Activated naive CD8-positive, alpha-beta T cell treated with anti-CD3 and anti-CD28 coated beads, Interleukin-2, amount 10 ng/mL, durations not matched to agents 7 days and 5 days (primary cell): ENCODE measurements at regions not wholly inside any gene's neighbourhood (a gene's known extent, or its start where the extent isn't known, plus 50 kb on each side); places are given as distances from the start of the nearest gene placed in this dataset.

Experiments used
- ATAC-seq: fragments of 150-1000 bp; cut with Tn5 transposase; one replicate; pipeline ENCODE4 v1.10.0; 2021; ENCODE audit warnings: low read depth, moderate library complexity
- POLR2A ChIA-PET: fragments of 350-600 bp; sonication (Branson Sonifier 250); formaldehyde crosslinking; loops from one replicate; lab custom pipeline; 2021; ENCODE audit warnings: antibody characterized with exemption; lab: Charles Lee
- DNase-seq: peaks from one replicate; pipeline ENCODE4 v3.0.0; 2021
- H3K27ac Mint-ChIP-seq: one replicate; pipeline ENCODE4 v1.8.0; 2022; ENCODE audit warnings: mild to moderate bottlenecking, mixed read lengths
- H3K27me3 Mint-ChIP-seq: one replicate; pipeline ENCODE4 v1.8.0; 2022; ENCODE audit warnings: mild to moderate bottlenecking, moderate library complexity, mixed read lengths
- H3K36me3 Mint-ChIP-seq: one replicate; pipeline ENCODE4 v1.8.0; 2021; ENCODE audit warnings: mild to moderate bottlenecking, mixed read lengths
- H3K4me1 Mint-ChIP-seq: one replicate; pipeline ENCODE4 v1.8.0; 2021; ENCODE audit warnings: mixed read lengths
- H3K4me3 Mint-ChIP-seq: one replicate; pipeline ENCODE4 v1.8.0; 2022; ENCODE audit warnings: mild to moderate bottlenecking, moderate library complexity, mixed read lengths
- H3K9me3 Mint-ChIP-seq: one replicate; pipeline ENCODE4 v1.8.0; 2021; ENCODE audit warnings: mixed read lengths

DNA sequence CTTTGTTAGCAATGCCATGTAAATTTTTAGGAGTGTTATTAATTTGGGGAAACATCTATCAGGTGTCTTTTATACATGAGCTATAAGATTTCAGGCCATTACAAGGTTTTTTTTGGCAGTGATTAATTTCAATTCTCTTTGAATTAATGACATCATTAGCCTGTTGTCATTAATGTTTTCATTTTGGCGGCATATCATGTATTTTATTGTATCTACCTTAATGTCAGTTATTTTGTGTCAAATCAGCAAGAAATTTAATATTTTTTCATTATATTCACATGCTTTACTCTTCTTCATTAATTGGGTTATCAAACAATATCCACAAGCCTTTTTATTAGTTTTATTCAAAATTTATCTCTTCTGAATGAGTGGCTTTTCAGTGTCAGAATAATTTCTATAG is 153.0 kb upstream of the CAND1 start:
- POLR2A ChIA-PET: no interaction called here
- H3K36me3 Mint-ChIP-seq: no peaks in the 10 kb centered on the region
- H3K4me3 Mint-ChIP-seq: no peak overlapping the region
- H3K27ac Mint-ChIP-seq: no peak overlapping the region
- no peaks in the 10 kb centered on the region for H3K4me1 Mint-ChIP-seq
- DNase-seq (no peak), ATAC-seq (no peak)
- peaks cover 11% of the 10 kb centered on the region for H3K27me3 Mint-ChIP-seq
- no peaks in the 10 kb centered on the region for H3K9me3 Mint-ChIP-seq

DNA sequence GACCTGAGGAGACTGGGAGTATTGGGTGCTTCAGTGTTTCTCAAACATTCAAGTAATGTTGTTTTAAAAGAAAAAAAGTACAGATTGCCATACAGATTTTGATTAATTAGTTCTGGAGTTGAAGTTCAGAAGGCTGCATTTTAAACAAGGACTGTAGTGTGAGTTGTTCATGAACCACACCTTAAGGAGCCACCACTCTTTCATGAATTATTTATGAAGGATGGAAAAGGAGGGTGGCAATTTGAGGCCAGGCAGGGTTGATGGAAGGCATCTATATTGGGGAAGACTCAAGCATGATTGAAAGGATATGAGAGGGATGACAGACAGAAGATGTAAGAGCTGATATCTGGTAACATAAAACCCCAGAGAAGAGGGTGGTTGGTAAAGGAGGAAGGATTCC is 146.6 kb upstream of the CAND1 start:
- no peak for ATAC-seq
- Mint-ChIP-seq H3K4me3 (no peak overlapping the region), H3K9me3 (no peaks in the 10 kb centered on the region)

DNA sequence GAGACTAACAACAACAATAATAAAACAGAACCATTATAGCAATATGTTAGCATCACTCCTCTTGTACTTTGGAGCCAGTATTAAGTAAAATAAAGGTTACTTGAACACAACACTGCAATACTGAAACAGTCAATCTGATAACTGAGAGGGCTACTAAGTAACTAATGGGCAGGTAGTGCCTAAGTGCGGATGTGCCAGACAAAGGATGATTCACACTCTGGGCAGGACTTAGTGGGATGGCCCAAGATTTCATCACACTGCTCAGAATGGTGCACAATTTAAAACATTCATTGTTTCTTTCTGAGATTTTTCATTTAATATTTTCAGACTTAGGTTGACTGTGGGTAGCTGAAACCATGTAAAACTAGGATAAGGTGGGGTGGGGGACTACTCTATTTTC is 131.9 kb upstream of the CAND1 start:
- Mint-ChIP-seq H3K9me3 (no peaks in the 10 kb centered on the region), H3K36me3 (no peaks in the 10 kb centered on the region), H3K4me1 (no peaks in the 10 kb centered on the region), H3K4me3 (no peak overlapping the region), H3K27ac (no peak overlapping the region), H3K27me3 (peaks cover 26% of the 10 kb centered on the region)
- POLR2A ChIA-PET: no interaction called here
- ATAC-seq: no peak
- no peak for DNase-seq

More for the DNA sequence above, 146.6 kb upstream of the CAND1 start:
- H3K27ac Mint-ChIP-seq: no peak overlapping the region
- H3K27me3 Mint-ChIP-seq: peaks cover 19% of the 10 kb centered on the region
- no peak for DNase-seq
- POLR2A ChIA-PET: no interaction called here
- no peaks in the 10 kb centered on the region for H3K36me3 Mint-ChIP-seq
- no peaks in the 10 kb centered on the region for H3K4me1 Mint-ChIP-seq

DNA sequence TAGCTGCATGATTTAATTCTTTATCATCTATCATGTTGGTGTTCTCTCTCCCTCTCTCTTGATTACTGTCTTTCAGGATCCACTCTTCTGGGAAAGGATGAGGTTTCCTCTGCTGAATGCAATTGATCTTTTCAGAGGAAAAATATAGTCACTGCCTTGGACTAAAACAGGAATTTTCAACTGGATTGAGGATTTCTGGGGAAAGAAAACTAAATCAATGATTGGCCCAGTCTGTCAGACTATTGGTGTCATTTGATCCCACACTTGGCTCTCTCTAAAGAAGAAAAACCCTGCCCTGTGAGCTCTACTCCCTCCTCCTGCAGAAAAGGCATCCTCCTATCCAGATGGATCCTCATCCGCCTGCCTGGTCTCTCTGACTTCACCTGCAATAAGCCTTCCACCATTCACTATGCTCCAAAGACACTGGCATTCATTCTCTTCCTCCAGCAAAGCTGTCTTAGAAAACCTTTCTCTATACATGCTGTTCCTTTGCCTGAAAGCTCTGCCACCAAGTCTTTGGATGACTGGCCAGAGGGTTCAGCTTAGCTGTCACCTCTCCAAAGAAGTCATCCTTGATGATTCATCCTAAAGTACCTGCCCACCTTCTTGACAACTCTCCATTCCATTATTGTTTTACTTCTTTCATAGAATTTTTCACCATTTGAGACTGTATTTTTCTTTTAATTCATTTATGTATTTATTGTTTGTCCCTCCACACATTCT is 127.7 kb upstream of the CAND1 start:
- no peak for ATAC-seq
- H3K4me1 Mint-ChIP-seq: peaks cover 3% of the 10 kb centered on the region

DNA sequence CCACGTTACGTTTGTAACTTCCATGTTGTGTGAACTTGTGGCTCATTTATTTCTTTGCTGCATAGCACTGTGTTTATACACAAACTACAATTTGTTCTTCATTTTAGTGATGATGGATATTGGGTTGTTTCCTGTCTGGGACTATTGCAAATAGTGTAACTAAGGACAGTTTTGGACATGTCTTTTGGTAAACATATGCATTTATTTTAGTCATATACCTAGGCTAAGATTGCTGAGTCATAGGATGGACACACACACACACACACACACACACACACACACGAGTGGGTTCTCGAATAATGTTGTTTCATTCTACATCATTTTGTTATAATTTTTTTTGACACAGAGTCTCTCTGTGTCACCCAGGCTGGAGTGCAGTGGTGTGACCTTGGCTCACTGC is 123.5 kb upstream of the CAND1 start:
- peaks cover 14% of the 10 kb centered on the region for H3K27me3 Mint-ChIP-seq
- peaks cover 17% of the 10 kb centered on the region for H3K4me1 Mint-ChIP-seq
- ATAC-seq (no peak), DNase-seq (no peak)
- peaks cover 2% of the 10 kb centered on the region for H3K36me3 Mint-ChIP-seq
- H3K4me3 Mint-ChIP-seq: no peak overlapping the region
- no peak overlapping the region for H3K27ac Mint-ChIP-seq
- POLR2A ChIA-PET: no interaction called here
- peaks cover 3% of the 10 kb centered on the region for H3K9me3 Mint-ChIP-seq

More for the DNA sequence above, 127.7 kb upstream of the CAND1 start:
- H3K9me3 Mint-ChIP-seq: no peaks in the 10 kb centered on the region
- peaks cover 18% of the 10 kb centered on the region for H3K27me3 Mint-ChIP-seq
- DNase-seq: no peak
- POLR2A ChIA-PET: interaction anchor here (0.6 kb wide), 1 partner anchor 111 kb away, joined by 4 read pairs; no protein-coding TSS in a partner anchor
- H3K4me3 Mint-ChIP-seq: no peak overlapping the region
- H3K27ac Mint-ChIP-seq: no peak overlapping the region
- peaks cover 2% of the 10 kb centered on the region for H3K36me3 Mint-ChIP-seq

DNA sequence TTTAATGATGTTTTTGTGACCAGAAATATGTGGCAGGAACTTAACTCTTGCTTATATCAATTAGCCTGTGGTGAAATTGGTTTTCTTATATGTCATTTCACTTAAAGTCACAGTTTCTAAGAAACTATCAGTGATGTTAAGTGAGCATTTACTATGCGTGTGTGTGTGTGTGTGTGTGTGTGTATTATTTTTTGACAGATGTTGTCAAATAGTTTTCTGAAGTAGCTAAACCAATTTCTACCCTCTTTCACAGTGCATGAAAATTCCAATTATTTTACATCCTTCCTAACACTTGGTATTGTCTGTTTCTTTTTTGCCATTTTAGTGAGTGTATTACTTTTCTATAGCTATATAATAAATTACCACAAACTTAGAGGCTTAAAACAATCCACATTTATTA is 122.1 kb upstream of the CAND1 start:
- peaks cover 17% of the 10 kb centered on the region for H3K4me1 Mint-ChIP-seq
- peaks cover 3% of the 10 kb centered on the region for H3K9me3 Mint-ChIP-seq
- H3K27me3 Mint-ChIP-seq: peaks cover 3% of the 10 kb centered on the region
- DNase-seq (no peak), ATAC-seq (no peak)
- H3K4me3 Mint-ChIP-seq: no peak overlapping the region
- POLR2A ChIA-PET: interaction anchor here (1.0 kb wide), 1 partner anchor 123 kb away, joined by 4 read pairs; no protein-coding TSS in a partner anchor
- H3K27ac Mint-ChIP-seq: peak overlapping the region; percentile 36
- peaks cover 2% of the 10 kb centered on the region for H3K36me3 Mint-ChIP-seq

GRCh38 chr12:67147447-67147846 is 121.7 kb upstream of the CAND1 start:
- POLR2A ChIA-PET: interaction anchor here (1.0 kb wide), 1 partner anchor 122 kb away, joined by 4 read pairs; no protein-coding TSS in a partner anchor
- peak overlapping the region; percentile 46 for H3K4me3 Mint-ChIP-seq
- H3K36me3 Mint-ChIP-seq: peaks cover 2% of the 10 kb centered on the region
- peaks cover 17% of the 10 kb centered on the region for H3K4me1 Mint-ChIP-seq
- ATAC-seq (peak; percentile 82), DNase-seq (no peak)
- H3K9me3 Mint-ChIP-seq: peaks cover 3% of the 10 kb centered on the region
- peaks cover under 1% of the 10 kb centered on the region for H3K27me3 Mint-ChIP-seq
- peak overlapping the region; percentile 36 for H3K27ac Mint-ChIP-seq

GRCh38 chr12:67148265-67148664 is 120.9 kb upstream of the CAND1 start:
- peaks cover 3% of the 10 kb centered on the region for H3K9me3 Mint-ChIP-seq
- H3K27ac Mint-ChIP-seq: no peak overlapping the region
- H3K4me3 Mint-ChIP-seq: no peak overlapping the region
- H3K27me3 Mint-ChIP-seq: no peaks in the 10 kb centered on the region
- ATAC-seq: no peak
- peaks cover 2% of the 10 kb centered on the region for H3K36me3 Mint-ChIP-seq
- POLR2A ChIA-PET: no interaction called here
- H3K4me1 Mint-ChIP-seq: peaks cover 17% of the 10 kb centered on the region
- DNase-seq: no peak

DNA sequence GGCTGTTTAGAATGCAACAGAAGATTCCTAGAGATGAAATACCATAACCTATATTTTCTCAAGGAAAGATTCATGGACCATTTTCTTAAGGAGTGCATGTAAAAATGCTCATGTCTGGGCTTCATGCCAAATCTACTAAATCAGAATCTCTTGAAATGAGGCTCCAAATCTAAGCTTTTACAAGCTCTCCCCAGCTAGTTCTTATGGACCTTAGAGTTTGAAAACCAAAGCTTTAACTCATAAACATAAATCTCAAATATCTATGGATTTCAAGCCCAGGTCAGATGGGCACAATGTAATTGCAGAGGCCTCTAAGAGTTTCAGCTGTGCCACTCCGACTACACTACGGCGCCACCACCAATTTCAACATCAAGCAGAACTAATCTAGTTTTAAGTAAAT is 117.3 kb upstream of the CAND1 start:
- peaks cover 14% of the 10 kb centered on the region for H3K4me1 Mint-ChIP-seq
- POLR2A ChIA-PET: no interaction called here
- peaks cover 2% of the 10 kb centered on the region for H3K27me3 Mint-ChIP-seq
- H3K27ac Mint-ChIP-seq: no peak overlapping the region
- no peak for ATAC-seq
- no peaks in the 10 kb centered on the region for H3K36me3 Mint-ChIP-seq
- no peak for DNase-seq
- H3K9me3 Mint-ChIP-seq: peaks cover 3% of the 10 kb centered on the region
- no peak overlapping the region for H3K4me3 Mint-ChIP-seq

DNA sequence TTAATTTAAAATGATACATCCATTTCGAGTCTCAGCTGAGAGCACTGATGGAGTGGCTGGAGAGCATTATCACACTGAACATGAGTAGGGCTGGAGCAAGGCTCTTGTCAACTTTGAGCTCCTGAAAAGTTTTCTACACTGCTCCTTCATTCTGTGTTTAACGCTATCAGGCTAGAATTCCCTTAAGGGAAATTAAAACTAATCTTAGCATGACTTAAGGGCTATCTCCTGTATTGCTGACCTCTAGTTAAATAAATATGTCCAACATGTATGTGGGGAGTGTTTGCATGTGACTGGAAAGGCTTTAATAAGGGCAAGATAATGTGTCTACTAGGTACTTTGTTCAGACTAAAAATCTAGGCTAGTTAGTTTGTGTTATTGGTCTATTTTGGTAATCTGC is 116.7 kb upstream of the CAND1 start:
- no peak for DNase-seq
- Mint-ChIP-seq H3K9me3 (peaks cover 2% of the 10 kb centered on the region), H3K27ac (no peak overlapping the region), H3K36me3 (no peaks in the 10 kb centered on the region), H3K4me1 (peaks cover 8% of the 10 kb centered on the region), H3K4me3 (no peak overlapping the region), H3K27me3 (peaks cover 2% of the 10 kb centered on the region)
- no peak for ATAC-seq
- POLR2A ChIA-PET: no interaction called here

DNA sequence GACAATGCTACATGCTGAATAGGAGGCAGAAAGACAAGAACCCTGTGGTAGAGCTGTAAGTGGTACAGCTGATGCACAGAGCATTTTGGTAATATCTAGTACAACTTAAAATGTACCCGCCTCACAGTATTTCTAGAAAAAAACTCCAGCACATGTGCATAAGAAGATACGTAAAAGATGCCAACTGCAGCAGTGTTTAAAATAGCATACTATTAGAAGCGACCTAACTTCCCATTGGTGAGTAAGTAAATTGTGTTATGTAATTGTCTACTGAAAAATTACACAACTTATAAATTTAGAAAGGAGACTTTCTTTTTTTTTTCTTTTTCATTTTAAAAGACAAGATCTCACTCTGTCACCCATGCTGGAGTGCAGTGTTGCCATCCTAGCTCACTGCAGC is 114.3 kb upstream of the CAND1 start:
- H3K4me1 Mint-ChIP-seq: no peaks in the 10 kb centered on the region
- H3K4me3 Mint-ChIP-seq: no peak overlapping the region
- DNase-seq: no peak
- POLR2A ChIA-PET: no interaction called here
- no peak for ATAC-seq
- no peaks in the 10 kb centered on the region for H3K9me3 Mint-ChIP-seq
- H3K27ac Mint-ChIP-seq: no peak overlapping the region
- no peaks in the 10 kb centered on the region for H3K36me3 Mint-ChIP-seq
- peaks cover 5% of the 10 kb centered on the region for H3K27me3 Mint-ChIP-seq

DNA sequence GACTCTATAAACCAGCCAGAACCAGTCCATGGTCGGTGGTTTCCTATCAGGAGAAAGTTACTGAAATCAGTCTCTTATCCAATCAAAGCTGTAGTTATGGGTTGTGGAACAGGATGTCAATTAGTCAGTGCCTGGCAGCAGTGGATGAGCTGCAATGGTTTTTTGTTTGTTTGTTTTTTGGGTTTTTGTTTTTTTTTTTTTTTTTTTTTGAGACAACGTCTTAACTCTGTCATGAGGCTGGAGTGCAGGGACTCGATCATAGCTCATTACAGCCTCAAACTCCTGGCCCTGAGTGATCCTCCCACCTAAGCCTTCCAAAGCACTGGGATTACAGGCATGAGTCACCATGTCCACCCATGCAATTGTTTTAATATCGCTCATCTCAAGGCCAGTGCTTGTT is 113.3 kb upstream of the CAND1 start:
- POLR2A ChIA-PET: no interaction called here
- Mint-ChIP-seq H3K4me1 (no peaks in the 10 kb centered on the region), H3K36me3 (no peaks in the 10 kb centered on the region), H3K4me3 (no peak overlapping the region), H3K27ac (no peak overlapping the region), H3K9me3 (no peaks in the 10 kb centered on the region), H3K27me3 (peaks cover 5% of the 10 kb centered on the region)
- no peak for DNase-seq
- ATAC-seq: no peak

GRCh38 chr12:67161322-67161918 is 107.7 kb upstream of the CAND1 start:
- ATAC-seq (peak; percentile 45), DNase-seq (no peak)
- H3K4me3 Mint-ChIP-seq: no peak overlapping the region
- H3K36me3 Mint-ChIP-seq: no peaks in the 10 kb centered on the region
- no peaks in the 10 kb centered on the region for H3K4me1 Mint-ChIP-seq
- H3K27me3 Mint-ChIP-seq: peaks cover 7% of the 10 kb centered on the region
- H3K9me3 Mint-ChIP-seq: no peaks in the 10 kb centered on the region
- no peak overlapping the region for H3K27ac Mint-ChIP-seq
- POLR2A ChIA-PET: no interaction called here

- POLR2A ChIA-PET: no interaction called here
- ATAC-seq (no peak), DNase-seq (no peak)
- H3K27ac Mint-ChIP-seq: no peak overlapping the region
- H3K9me3 Mint-ChIP-seq: no peaks in the 10 kb centered on the region
- no peak overlapping the region for H3K4me3 Mint-ChIP-seq
- peaks cover 17% of the 10 kb centered on the region for H3K27me3 Mint-ChIP-seq
- H3K4me1 Mint-ChIP-seq: no peaks in the 10 kb centered on the region
- no peaks in the 10 kb centered on the region for H3K36me3 Mint-ChIP-seq
These were observed 95.9 kb upstream of the CAND1 start for GRCh38 chr12:67173258-67173657.
